HUES64 (cell line): ENCODE measurements at regions not wholly inside any gene's neighbourhood (a gene's known extent, or its start where the extent isn't known, plus 50 kb on each side); places are given as distances from the start of the nearest gene placed in this dataset.
"Not testable (repeated sequence)": the region's sequence is repeated elsewhere in the genome, so short reads cannot be mapped to it uniquely, and the experiment has no call there.

Source experiments
- H3K27ac ChIP-seq: 2 replicates; pipeline ENCODE4 v1.7.0; 2013; ENCODE audit warnings: low read depth, low read length, inconsistent platforms
- H3K27me3 ChIP-seq: 2 replicates; pipeline ENCODE4 v1.6.1; 2013; ENCODE audit warnings: mild to moderate bottlenecking, low read length; ENCODE audit not compliant: insufficient read depth
- H3K36me3 ChIP-seq: 2 replicates; pipeline ENCODE4 v1.6.1; 2013; ENCODE audit warnings: mild to moderate bottlenecking, low read length; ENCODE audit not compliant: insufficient read depth
- H3K4me1 ChIP-seq: 2 replicates; pipeline ENCODE4 v1.6.1; 2013; ENCODE audit warnings: mild to moderate bottlenecking, low read length, moderate library complexity; ENCODE audit not compliant: insufficient read depth
- H3K4me3 ChIP-seq: 2 replicates; pipeline ENCODE4 v1.5.1; 2013; ENCODE audit warnings: mild to moderate bottlenecking, low read length, moderate library complexity
- H3K9ac ChIP-seq: 2 replicates; pipeline ENCODE4 v1.6.1; 2013; ENCODE audit warnings: mild to moderate bottlenecking, low read depth, low read length
- H3K9me3 ChIP-seq: 2 replicates; pipeline ENCODE4 v1.6.1; 2013; ENCODE audit warnings: low read depth, low read length; ENCODE audit not compliant: insufficient read depth
- WGBS: fragments of 150-250, 120-280 bp; methylation state at CpG from one replicate; pipeline ENCODE4 v1.1.7; 2013; ENCODE audit warnings: missing lambda C conversion rate; 5-methylcytosine and 5-hydroxymethylcytosine counted together

DNA sequence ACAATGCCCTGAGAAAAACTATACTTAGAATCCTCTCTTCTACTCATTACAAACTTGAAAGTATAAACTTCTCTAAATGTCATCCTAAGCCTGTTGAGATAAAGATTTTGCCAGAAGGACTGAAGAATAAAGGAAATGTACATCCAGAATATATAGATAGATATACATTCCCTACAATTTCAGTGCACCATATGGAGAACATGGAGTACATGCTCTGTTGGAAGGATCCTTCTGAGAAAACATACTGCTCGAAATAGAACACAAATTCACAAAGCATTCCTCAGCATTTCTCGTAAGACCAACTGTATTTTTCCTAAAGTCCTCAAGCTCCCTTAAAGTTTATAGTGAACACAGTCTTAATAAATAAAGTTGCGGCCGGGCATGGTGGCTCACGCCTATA, 69.7 kb upstream of the RASA1 start:
- no peak overlapping the region for H3K27ac ChIP-seq
- no peaks in the 10 kb centered on the region for H3K4me1 ChIP-seq
- H3K4me3 ChIP-seq, result no peak overlapping the region
- WGBS, result 97% methylated on average over 5 of the region's 5 CpGs
- H3K9ac ChIP-seq, result no peak overlapping the region
- H3K27me3 ChIP-seq, result no peaks in the 10 kb centered on the region
- no peaks in the 10 kb centered on the region for H3K36me3 ChIP-seq
- no peaks in the 10 kb centered on the region for H3K9me3 ChIP-seq

DNA sequence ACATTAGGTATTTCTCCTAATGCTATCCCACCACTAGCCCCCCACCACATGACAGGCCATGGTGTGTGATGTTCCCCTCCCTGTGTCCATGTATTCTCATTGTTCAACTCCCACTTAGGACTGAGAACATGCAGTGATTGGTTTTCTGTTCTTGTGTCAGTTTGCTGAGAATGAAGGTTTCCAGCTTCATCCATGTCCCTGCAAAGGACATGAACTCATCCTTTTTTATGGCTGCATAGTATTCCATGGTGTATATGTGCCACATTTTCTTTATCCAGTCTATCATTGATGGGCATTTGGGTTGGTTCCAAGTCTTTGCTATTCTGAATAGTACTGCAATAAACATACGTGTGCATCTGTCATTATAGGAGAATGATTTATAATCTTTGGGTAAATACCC, 68.4 kb upstream of the RASA1 start:
- not testable (repeated sequence) for H3K4me3 ChIP-seq, H3K27me3 ChIP-seq, H3K4me1 ChIP-seq, H3K9ac ChIP-seq, H3K36me3 ChIP-seq, H3K9me3 ChIP-seq, H3K27ac ChIP-seq
- 100% methylated on average over 1 of the region's 1 CpG for WGBS

DNA sequence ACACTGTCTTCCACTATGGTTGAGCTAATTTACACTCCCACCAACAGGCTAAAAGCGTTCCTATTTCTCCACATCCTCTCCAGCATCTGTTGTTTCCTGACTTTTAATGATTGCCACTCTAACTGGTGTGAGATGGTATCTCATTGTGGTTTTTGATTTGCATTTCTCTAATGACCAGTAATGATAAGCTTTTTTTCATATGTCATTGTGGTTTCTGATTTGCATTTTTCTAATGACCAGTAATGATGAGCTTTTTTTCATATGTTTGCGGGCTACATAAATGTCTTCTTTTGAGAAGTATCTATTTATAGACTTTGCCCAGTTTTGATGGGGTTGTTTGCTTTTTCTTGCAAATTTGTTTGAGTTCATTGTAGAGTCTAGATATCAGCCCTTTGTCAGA, 68.0 kb upstream of the RASA1 start:
- H3K27ac ChIP-seq, H3K4me3 ChIP-seq, H3K9ac ChIP-seq, H3K9me3 ChIP-seq, H3K36me3 ChIP-seq, H3K27me3 ChIP-seq, H3K4me1 ChIP-seq: not testable (repeated sequence)
- 90% methylated on average over 2 of the region's 2 CpGs for WGBS

DNA sequence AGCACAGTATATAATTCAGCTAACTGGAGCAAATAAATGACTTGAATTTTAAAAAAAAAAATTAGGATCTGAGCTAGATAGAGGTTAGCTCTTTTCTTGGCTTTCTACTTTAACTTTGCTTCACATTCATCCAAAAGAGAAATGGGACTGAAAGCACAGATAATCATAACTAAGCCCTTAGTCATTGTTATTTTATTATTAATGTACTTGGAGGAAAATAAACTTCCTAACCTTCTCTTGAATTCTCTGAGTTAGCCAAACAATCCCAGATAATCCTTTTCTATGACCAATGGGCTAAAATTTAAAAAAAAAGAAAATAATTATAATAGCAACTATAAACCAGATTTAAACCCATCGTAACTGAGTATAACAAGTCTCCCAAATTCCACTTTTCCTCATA, 57.6 kb upstream of the RASA1 start:
- no peak overlapping the region for H3K9ac ChIP-seq
- H3K27me3 ChIP-seq, result no peaks in the 10 kb centered on the region
- no peaks in the 10 kb centered on the region for H3K36me3 ChIP-seq
- H3K27ac ChIP-seq, result no peak overlapping the region
- no peaks in the 10 kb centered on the region for H3K4me1 ChIP-seq
- H3K4me3 ChIP-seq, result no peak overlapping the region
- no peaks in the 10 kb centered on the region for H3K9me3 ChIP-seq
- 91% methylated on average over 1 of the region's 1 CpG for WGBS

DNA sequence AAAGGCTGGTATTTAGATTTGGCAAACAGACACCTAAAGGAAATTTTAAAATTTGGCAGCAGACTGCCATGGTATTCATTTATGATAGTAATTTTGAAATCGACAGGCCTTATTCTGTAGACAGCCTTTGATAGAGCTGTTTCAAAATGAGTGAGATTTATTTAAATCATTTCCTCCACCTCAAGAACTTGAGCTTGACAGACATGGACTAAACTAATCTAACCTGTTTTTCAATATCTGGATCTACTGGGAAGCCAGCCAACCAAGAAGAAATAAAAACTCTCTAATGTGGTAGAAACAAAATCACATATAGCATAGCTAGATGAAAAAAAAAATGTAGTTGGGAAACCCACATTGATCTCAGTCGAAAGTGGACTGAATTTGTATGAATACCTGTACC, 56.9 kb upstream of the RASA1 start:
- no peaks in the 10 kb centered on the region for H3K36me3 ChIP-seq
- WGBS, result 83% methylated on average over 2 of the region's 2 CpGs
- H3K27ac ChIP-seq, result no peak overlapping the region
- no peaks in the 10 kb centered on the region for H3K9me3 ChIP-seq
- H3K4me1 ChIP-seq, result no peaks in the 10 kb centered on the region
- H3K9ac ChIP-seq, result no peak overlapping the region
- no peak overlapping the region for H3K4me3 ChIP-seq
- H3K27me3 ChIP-seq, result no peaks in the 10 kb centered on the region

DNA sequence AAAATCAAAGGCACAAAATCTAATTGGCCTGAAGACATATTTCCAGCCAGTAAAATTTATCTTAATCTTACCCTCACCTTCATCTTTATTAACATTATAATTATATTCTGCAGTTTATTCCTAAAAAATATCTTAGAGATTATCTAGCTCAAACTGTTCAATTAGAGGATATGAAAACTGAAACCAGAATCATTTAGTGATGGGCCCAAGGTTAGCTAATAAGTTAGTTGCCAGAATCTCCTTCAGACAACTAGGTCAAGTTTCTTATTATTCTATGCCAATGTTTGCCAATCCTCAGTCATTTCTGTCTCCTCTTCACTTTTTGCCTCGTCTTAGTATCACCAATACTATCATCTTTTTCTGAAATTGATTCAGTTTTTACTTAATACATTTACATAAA, 56.0 kb upstream of the RASA1 start:
- Histone ChIP-seq H3K9ac (no peak overlapping the region), H3K27me3 (no peaks in the 10 kb centered on the region), H3K9me3 (no peaks in the 10 kb centered on the region), H3K27ac (no peak overlapping the region), H3K4me3 (no peak overlapping the region), H3K4me1 (no peaks in the 10 kb centered on the region), H3K36me3 (no peaks in the 10 kb centered on the region)
- WGBS, result 64% methylated on average over 1 of the region's 1 CpG

DNA sequence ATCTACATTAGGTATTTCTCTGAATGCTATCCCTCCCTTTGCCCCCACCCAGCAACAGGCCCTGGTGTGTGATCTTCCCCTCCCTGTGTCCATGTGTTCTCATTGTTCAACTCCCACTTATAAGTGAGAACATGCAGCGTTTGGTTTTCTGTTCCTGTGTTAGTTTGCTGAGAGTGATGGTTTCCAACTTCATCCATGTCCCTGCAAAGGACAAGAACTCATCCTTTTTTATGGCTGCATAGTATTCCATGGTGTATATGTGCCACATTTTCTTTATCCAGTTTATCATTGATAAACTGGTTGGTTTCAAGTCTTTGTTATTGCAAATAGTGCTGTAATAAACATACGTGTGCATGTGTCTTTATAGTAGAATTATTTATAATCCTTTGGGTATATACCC, 55.5 kb upstream of the RASA1 start:
- WGBS, result 100% methylated on average over 1 of the region's 2 CpGs
- not testable (repeated sequence) for H3K36me3 ChIP-seq, H3K4me1 ChIP-seq, H3K4me3 ChIP-seq, H3K9ac ChIP-seq, H3K27ac ChIP-seq, H3K9me3 ChIP-seq, H3K27me3 ChIP-seq

DNA sequence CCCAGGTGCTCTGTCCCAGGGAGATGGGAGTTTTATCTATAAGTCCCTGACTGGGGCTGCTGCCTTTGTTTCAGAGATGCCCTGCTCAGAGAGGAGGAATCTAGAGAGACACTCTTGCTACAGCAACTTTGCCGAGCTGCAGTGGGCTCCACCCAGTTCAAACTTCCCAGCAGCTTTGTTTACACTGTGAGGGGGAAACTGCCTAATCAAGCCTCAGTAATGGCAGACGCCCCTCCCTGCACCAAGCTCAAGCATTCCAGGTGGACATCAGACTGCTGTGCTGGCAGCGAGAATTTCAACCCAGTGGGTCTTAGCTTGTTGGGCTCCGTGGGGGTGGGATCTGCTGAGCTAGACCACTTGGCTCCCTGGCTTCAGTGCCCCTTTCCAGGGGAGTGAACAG, 50.2 kb upstream of the RASA1 start:
- H3K27ac ChIP-seq, H3K9me3 ChIP-seq, H3K36me3 ChIP-seq, H3K4me3 ChIP-seq, H3K9ac ChIP-seq, H3K4me1 ChIP-seq, H3K27me3 ChIP-seq: not testable (repeated sequence)
- 78% methylated on average over 4 of the region's 4 CpGs for WGBS
